Pancreas (tissue), 10 donors: ENCODE measurements at regions not wholly inside any gene's neighbourhood (a gene's known extent, or its start where the extent isn't known, plus 50 kb on each side); places are given as distances from the start of the nearest gene placed in this dataset.
A peak's percentile ranks its signal among the peaks of the same experiment; 100 is the strongest.

ENCODE experiments used
- ATAC-seq, 4 donors: fragments of 200-7000 bp; cut with Tn5 transposase; one replicate each; pipeline versions ENCODE4 v1.8.0 to v1.9.1; 2020; ENCODE audit warnings: mild to moderate bottlenecking in 4 of 4, moderate library complexity in 4 of 4
- DNase-seq, 6 donors: peaks; one replicate each; pipeline ENCODE4 v3.0.0-alpha.2; 2020
- FAIRE-seq: peaks from 2 replicates; lab custom pipeline; 2012; peaks lifted over from hg19 to GRCh38; lab: Jason Lieb, UNC
- H3K27ac ChIP-seq, 4 donors: fragments of 200-600 bp; sonication (generic); 1 replicate in 3 of 4; 2 replicates in 1 of 4; pipeline versions ENCODE4 v1.5.0 to v1.8.0; 2020
- H3K27me3 ChIP-seq, 4 donors: fragments of 200-600 bp; one replicate each; pipeline ENCODE4 v1.8.0; 2021
- H3K36me3 ChIP-seq, 3 donors: fragments of 200-600 bp; sonication (generic) in 1 of 3; one replicate each; pipeline versions ENCODE4 v1.5.0 to v1.8.0; 2020 to 2021
- H3K4me1 ChIP-seq, 3 donors: fragments of 200-600 bp; one replicate each; pipeline ENCODE4 v1.8.0; 2021
- H3K4me3 ChIP-seq, 4 donors: fragments of 200-600 bp; sonication (generic) in 2 of 4; one replicate each; pipeline versions ENCODE4 v1.5.0 to v1.8.0; 2020 to 2021
- H3K9me3 ChIP-seq, 4 donors: fragments of 200-600 bp; one replicate each; pipeline ENCODE4 v1.8.0; 2021
- WGBS, 2 donors: extraction: QIAGEN DNeasy Blood & Tissue Kit; methylation state at CpG; one replicate each; pipeline ENCODE4 v1.1.7; 2013; 5-methylcytosine and 5-hydroxymethylcytosine counted together
- intact Hi-C, 3 donors: fragments of 100-400 bp; cut with DNase I; formaldehyde crosslinking; loops; one replicate each; pipeline versions ENCODE4 v1.11.1 to v1.14.2; 2022
- TF ChIP-seq, protein P1 (sequence below), 4 donors: fragments of 200-600 bp; sonication (generic) in 3 of 4; IDR thresholded peaks; one replicate each; pipeline versions ENCODE4 v1.5.0 to v1.8.0; 2021; ENCODE audit warnings: antibody characterized with exemption in 4 of 4
- donor health status: healthy with polysubstance abuse.
- donor health status: DM: no; HTN: no; CAD: no; lungs with moderate emphysema.
- donor health status: DM: no; HTN: no; CAD: no.
- donor health status: control.
- donor health status: control.
- donor health status: Bipolar disorder and iron deficiency.
- donor health status: DM: yes; HTN: yes; CAD: no.
- donor health status: DM: no; HTN: no; CAD: no.
- donor health status: DM: no; HTN: no; CAD: no.
- donor health status: DM: yes; HTN: yes; CAD: no.

DNA sequence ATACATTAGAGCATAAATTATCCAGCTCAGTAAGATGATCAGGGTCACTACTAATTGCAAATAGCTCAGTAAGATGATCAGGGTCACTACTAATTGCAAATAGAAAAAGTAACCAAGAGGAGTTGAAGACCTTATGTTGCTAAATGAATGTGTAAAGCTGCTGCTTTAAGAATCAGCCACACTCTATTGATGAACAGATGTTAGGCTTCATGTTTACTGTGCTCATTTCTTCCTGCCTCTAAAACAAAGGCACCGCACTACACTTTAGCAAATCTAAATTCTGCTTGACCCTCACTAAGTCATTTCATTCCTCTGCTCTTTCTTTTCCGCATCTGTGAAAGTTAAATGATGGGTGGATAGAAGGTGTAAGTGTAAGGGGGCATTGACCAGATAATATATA, 92.6 kb upstream of the PLSCR4 start:
- FAIRE-seq (no peak), DNase-seq (no peak), ATAC-seq (no peak)
- Histone ChIP-seq H3K4me1 (no peaks in the 10 kb centered on the region), H3K27me3 (no peaks in the 10 kb centered on the region), H3K36me3 (no peaks in the 10 kb centered on the region), H3K9me3 (no peaks in the 10 kb centered on the region), H3K27ac (no peak overlapping the region), H3K4me3 (no peak overlapping the region)
- 37 to 42% methylated on average over 2 of the region's 2 CpGs for WGBS, 2 donors
- intact Hi-C loops, result no loop called here
- TF ChIP-seq, protein P1, sequence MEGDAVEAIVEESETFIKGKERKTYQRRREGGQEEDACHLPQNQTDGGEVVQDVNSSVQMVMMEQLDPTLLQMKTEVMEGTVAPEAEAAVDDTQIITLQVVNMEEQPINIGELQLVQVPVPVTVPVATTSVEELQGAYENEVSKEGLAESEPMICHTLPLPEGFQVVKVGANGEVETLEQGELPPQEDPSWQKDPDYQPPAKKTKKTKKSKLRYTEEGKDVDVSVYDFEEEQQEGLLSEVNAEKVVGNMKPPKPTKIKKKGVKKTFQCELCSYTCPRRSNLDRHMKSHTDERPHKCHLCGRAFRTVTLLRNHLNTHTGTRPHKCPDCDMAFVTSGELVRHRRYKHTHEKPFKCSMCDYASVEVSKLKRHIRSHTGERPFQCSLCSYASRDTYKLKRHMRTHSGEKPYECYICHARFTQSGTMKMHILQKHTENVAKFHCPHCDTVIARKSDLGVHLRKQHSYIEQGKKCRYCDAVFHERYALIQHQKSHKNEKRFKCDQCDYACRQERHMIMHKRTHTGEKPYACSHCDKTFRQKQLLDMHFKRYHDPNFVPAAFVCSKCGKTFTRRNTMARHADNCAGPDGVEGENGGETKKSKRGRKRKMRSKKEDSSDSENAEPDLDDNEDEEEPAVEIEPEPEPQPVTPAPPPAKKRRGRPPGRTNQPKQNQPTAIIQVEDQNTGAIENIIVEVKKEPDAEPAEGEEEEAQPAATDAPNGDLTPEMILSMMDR (IDR thresholded peaks at IDR 0.05), result no peak

DNA sequence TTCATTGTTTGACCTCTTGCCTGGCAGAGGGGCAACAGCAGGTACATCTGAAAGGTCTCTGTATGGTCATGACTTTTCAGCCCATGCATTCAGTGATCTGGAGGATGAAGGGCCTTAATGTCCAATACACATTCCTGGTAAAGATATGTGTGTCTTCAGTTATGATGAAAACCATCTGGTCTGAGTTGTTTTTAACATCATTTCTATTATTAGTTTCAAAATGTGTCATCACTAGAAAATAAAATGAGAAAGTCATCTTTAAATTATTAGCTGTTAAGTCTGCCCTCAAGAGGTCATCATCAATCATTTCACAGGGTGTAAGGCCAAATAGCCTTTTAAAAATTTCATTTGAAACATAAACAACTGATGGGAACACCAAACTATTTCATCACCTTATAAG, 92.1 kb upstream of the PLSCR4 start:
- no peaks in the 10 kb centered on the region for H3K36me3 ChIP-seq
- DNase-seq (no peak), FAIRE-seq (peak; percentile 13), ATAC-seq (no peak)
- no peaks in the 10 kb centered on the region for H3K9me3 ChIP-seq
- no peaks in the 10 kb centered on the region for H3K4me1 ChIP-seq
- no peak overlapping the region for H3K4me3 ChIP-seq
- no peaks in the 10 kb centered on the region for H3K27me3 ChIP-seq
- intact Hi-C loops, result no loop called here
- TF ChIP-seq, protein P1 (IDR thresholded peaks at IDR 0.05), result no peak
- H3K27ac ChIP-seq, result no peak overlapping the region

DNA sequence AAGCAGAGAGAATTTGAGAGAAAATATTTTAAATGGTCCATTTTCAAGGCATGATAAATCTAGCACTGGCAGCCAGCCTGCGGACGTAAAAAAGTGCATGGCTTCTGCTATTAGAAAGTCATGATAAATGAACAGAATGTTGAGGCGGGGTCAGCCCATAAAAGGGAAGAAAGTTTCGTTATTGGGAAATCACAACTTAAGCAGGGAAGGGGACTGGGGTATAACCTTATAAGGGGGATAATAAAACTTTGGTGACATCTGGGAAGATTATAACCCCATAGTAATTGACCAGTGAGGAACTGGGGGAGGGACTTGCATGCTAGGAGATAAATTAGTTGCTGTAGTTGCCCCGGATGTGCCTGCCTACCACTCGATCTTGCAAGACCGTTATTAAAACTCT, 88.4 kb upstream of the PLSCR4 start:
- FAIRE-seq, result no peak
- no peaks in the 10 kb centered on the region for H3K9me3 ChIP-seq
- no peaks in the 10 kb centered on the region for H3K4me1 ChIP-seq
- no peak overlapping the region for H3K27ac ChIP-seq
- H3K27me3 ChIP-seq, result no peaks in the 10 kb centered on the region
- intact Hi-C loops, result loop anchor here in 1 of 3 donors (10.0 kb wide), 1 partner anchor 245 kb away; no protein-coding TSS in a partner anchor
- no peak overlapping the region for H3K4me3 ChIP-seq
- 77 to 83% methylated on average over 7 of the region's 7 CpGs for WGBS, 2 donors
- TF ChIP-seq, protein P1 (IDR thresholded peaks at IDR 0.05), result no peak
- no peak for DNase-seq
- H3K36me3 ChIP-seq, result no peaks in the 10 kb centered on the region
- no peak for ATAC-seq

DNA sequence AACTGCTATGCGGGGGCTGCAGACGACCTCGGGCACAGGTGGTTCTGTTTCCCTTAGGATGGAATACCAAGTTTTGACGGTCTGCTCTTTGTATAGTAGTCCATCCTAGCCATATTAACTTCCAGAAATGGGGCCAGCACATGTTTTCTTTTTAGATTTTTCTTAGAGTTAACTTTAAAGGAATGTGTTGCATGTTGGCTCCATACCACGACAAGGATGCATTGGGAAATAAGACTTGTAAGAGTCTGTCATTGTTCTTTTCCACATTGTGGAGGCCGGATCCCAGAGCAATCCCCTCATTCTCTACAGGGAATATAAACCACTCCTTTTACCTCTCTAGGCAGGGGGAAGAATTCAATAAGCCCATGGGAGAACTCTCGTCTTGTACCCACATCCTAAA, 87.1 kb upstream of the PLSCR4 start:
- no peaks in the 10 kb centered on the region for H3K4me1 ChIP-seq
- intact Hi-C loops, result loop anchor here in 1 of 3 donors (10.0 kb wide), 1 partner anchor 247 kb away; no protein-coding TSS in a partner anchor
- no peak overlapping the region for H3K27ac ChIP-seq
- 87 to 94% methylated on average over 7 of the region's 7 CpGs for WGBS, 2 donors
- TF ChIP-seq, protein P1 (IDR thresholded peaks at IDR 0.05), result no peak
- no peak for DNase-seq
- no peaks in the 10 kb centered on the region for H3K36me3 ChIP-seq
- ATAC-seq, result no peak
- no peak overlapping the region for H3K4me3 ChIP-seq
- no peak for FAIRE-seq
- no peaks in the 10 kb centered on the region for H3K9me3 ChIP-seq
- H3K27me3 ChIP-seq, result no peaks in the 10 kb centered on the region

DNA sequence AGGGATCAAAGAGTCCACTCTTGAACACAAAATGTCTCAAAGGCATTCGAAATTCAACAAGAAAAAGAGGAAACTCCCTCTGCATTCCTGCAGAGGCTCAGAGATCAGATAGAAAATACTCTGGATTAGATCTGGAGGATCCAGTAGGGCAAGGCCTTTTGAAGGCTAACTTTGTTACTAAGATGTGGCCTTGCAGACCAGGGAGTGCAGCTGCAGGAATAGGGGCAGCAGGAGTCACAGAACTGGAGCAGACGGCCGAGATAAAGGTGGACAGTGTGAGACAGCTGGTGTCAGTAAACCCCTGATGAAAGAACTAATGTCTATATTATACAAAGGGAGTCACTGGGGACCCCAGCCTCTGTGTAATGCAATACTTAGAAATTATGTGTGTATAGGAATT, 84.5 kb upstream of the PLSCR4 start:
- WGBS, 2 donors, result 80 to 87% methylated on average over 3 of the region's 3 CpGs
- DNase-seq (no peak), FAIRE-seq (no peak), ATAC-seq (no peak)
- H3K4me1 ChIP-seq, result no peaks in the 10 kb centered on the region
- no peak overlapping the region for H3K27ac ChIP-seq
- TF ChIP-seq, protein P1 (IDR thresholded peaks at IDR 0.05), result no peak
- intact Hi-C loops, result loop anchor here in 1 of 3 donors (10.0 kb wide), 1 partner anchor 249 kb away; no protein-coding TSS in a partner anchor
- no peak overlapping the region for H3K4me3 ChIP-seq
- no peaks in the 10 kb centered on the region for H3K9me3 ChIP-seq
- H3K36me3 ChIP-seq, result no peaks in the 10 kb centered on the region
- H3K27me3 ChIP-seq, result no peaks in the 10 kb centered on the region
